ENCODE measurements at regions not wholly inside any gene's neighbourhood (a gene's known extent, or its start where the extent isn't known, plus 50 kb on each side); places are given as distances from the start of the nearest gene placed in this dataset.

- intact Hi-C loops (cut with micrococcal nuclease; ENCODE audit: unreplicated experiment): no loop called here
- no TSS peak for BruUV-seq (replicated peaks)
Measured at GRCh38 chr9:3008091-3008490, 164.2 kb upstream of the PUM3 start.

GRCh38 chr9:3007326-3007725 lies 163.4 kb upstream of the PUM3 start:
- Histone ChIP-seq H3K79me2 (ENCODE audit: low read depth) (no peaks in the 10 kb centered on the region), H3K27me3 (ENCODE audit: insufficient read depth, low read depth) (no peaks in the 10 kb centered on the region), H3K9me2 (ENCODE audit: insufficient read depth) (no peaks in the 10 kb centered on the region), H3K4me3 (no peak overlapping the region), H3K4me2 (no peak overlapping the region), H2AFZ (no peak overlapping the region), H3K4me1 (replicated peaks; ENCODE audit: insufficient read depth) (no peaks in the 10 kb centered on the region), H3K36me3 (ENCODE audit: low read depth) (no peaks in the 10 kb centered on the region), H3K27ac (no peak overlapping the region), H4K20me1 (ENCODE audit: insufficient read depth) (no peaks in the 10 kb centered on the region), H3F3A (ENCODE audit: insufficient read depth, low read depth) (no peaks in the 10 kb centered on the region), H3K9me3 (ENCODE audit: insufficient read depth, low read depth) (no peaks in the 10 kb centered on the region)
- CTCF ChIA-PET: no interaction called here
- no TSS peak for BruUV-seq (replicated peaks)
- POLR2A ChIA-PET (ENCODE audit: unreplicated experiment): no interaction called here
- no peak for DNase-seq
- intact Hi-C loops (cut with micrococcal nuclease; ENCODE audit: unreplicated experiment): no loop called here
- no peak for TF ChIP-seq CTCF (conservative IDR thresholded peaks at IDR 0.05)
- TF ChIP-seq EZH2 (IDR thresholded peaks at IDR 0.05; ENCODE audit: low read depth): no peak

More at GRCh38 chr9:3008091-3008490, 164.2 kb upstream of the PUM3 start:
- Histone ChIP-seq H3K27ac (no peak overlapping the region), H3F3A (ENCODE audit: insufficient read depth, low read depth) (no peaks in the 10 kb centered on the region), H3K36me3 (ENCODE audit: low read depth) (no peaks in the 10 kb centered on the region), H3K79me2 (ENCODE audit: low read depth) (no peaks in the 10 kb centered on the region), H3K27me3 (ENCODE audit: insufficient read depth, low read depth) (no peaks in the 10 kb centered on the region), H3K9me2 (ENCODE audit: insufficient read depth) (no peaks in the 10 kb centered on the region), H2AFZ (no peak overlapping the region), H4K20me1 (ENCODE audit: insufficient read depth) (no peaks in the 10 kb centered on the region), H3K4me3 (no peak overlapping the region), H3K4me2 (no peak overlapping the region), H3K9me3 (ENCODE audit: insufficient read depth, low read depth) (no peaks in the 10 kb centered on the region), H3K4me1 (replicated peaks; ENCODE audit: insufficient read depth) (no peaks in the 10 kb centered on the region)
- ChIA-PET POLR2A (ENCODE audit: unreplicated experiment) (no interaction called here), CTCF (no interaction called here)
- no peak for DNase-seq
- TF ChIP-seq CTCF (conservative IDR thresholded peaks at IDR 0.05) (no peak), EZH2 (IDR thresholded peaks at IDR 0.05; ENCODE audit: low read depth) (no peak)

GRCh38 chr9:3006851-3007250 lies 163.0 kb upstream of the PUM3 start:
- no peaks in the 10 kb centered on the region for H3K9me2 ChIP-seq (ENCODE audit: insufficient read depth)
- no peaks in the 10 kb centered on the region for H3K9me3 ChIP-seq (ENCODE audit: insufficient read depth, low read depth)
- H4K20me1 ChIP-seq (ENCODE audit: insufficient read depth): no peaks in the 10 kb centered on the region
- BruUV-seq (replicated peaks): no TSS peak
- DNase-seq: no peak
- no peaks in the 10 kb centered on the region for H3F3A ChIP-seq (ENCODE audit: insufficient read depth, low read depth)
- POLR2A ChIA-PET (ENCODE audit: unreplicated experiment): no interaction called here
- H3K79me2 ChIP-seq (ENCODE audit: low read depth): no peaks in the 10 kb centered on the region
- intact Hi-C loops (cut with micrococcal nuclease; ENCODE audit: unreplicated experiment): no loop called here
- no peak overlapping the region for H3K4me3 ChIP-seq
- no peak overlapping the region for H2AFZ ChIP-seq
- TF ChIP-seq EZH2 (IDR thresholded peaks at IDR 0.05; ENCODE audit: low read depth) (no peak), CTCF (conservative IDR thresholded peaks at IDR 0.05) (no peak)
- H3K4me2 ChIP-seq: no peak overlapping the region
- CTCF ChIA-PET: no interaction called here
- H3K4me1 ChIP-seq (replicated peaks; ENCODE audit: insufficient read depth): no peaks in the 10 kb centered on the region
- H3K36me3 ChIP-seq (ENCODE audit: low read depth): no peaks in the 10 kb centered on the region
- no peak overlapping the region for H3K27ac ChIP-seq
- no peaks in the 10 kb centered on the region for H3K27me3 ChIP-seq (ENCODE audit: insufficient read depth, low read depth)

All from PC-9 (cell line).